H9 (cell line): ENCODE measurements at regions not wholly inside any gene's neighbourhood (a gene's known extent, or its start where the extent isn't known, plus 50 kb on each side); places are given as distances from the start of the nearest gene placed in this dataset.

ENCODE experiments used
- DNase-seq: peaks from one replicate; pipeline ENCODE4 v3.0.0-alpha.2; 2017
- H2AFZ ChIP-seq: one replicate; pipeline ENCODE4 v1.6.1; 2013; ENCODE audit warnings: mild to moderate bottlenecking, low read length, control low read depth, moderate library complexity
- H2AK5ac ChIP-seq: 2 replicates; pipeline ENCODE4 v1.6.1; 2013; ENCODE audit warnings: low read length, control low read depth, mixed read lengths; ENCODE audit not compliant: insufficient read length
- H2BK120ac ChIP-seq: one replicate; pipeline ENCODE4 v1.6.1; 2013; ENCODE audit warnings: low read depth, mild to moderate bottlenecking, low read length, control low read depth, inconsistent platforms; ENCODE audit not compliant: poor library complexity, severe bottlenecking
- H2BK12ac ChIP-seq: 2 replicates; pipeline ENCODE4 v1.6.1; 2013; ENCODE audit warnings: low read length, control low read depth, mixed read lengths, low read depth; ENCODE audit not compliant: insufficient read length
- H2BK15ac ChIP-seq: 2 replicates; pipeline ENCODE4 v1.6.1; 2013; ENCODE audit warnings: low read depth, low read length, control low read depth
- H2BK20ac ChIP-seq: one replicate; pipeline ENCODE4 v1.6.1; 2013; ENCODE audit warnings: low read depth, mild to moderate bottlenecking, low read length, control low read depth, inconsistent platforms; ENCODE audit not compliant: poor library complexity, severe bottlenecking
- H2BK5ac ChIP-seq: 2 replicates; pipeline ENCODE4 v1.6.1; 2013; ENCODE audit warnings: low read length, control low read depth, mixed read lengths; ENCODE audit not compliant: insufficient read length
- H3K14ac ChIP-seq: 2 replicates; pipeline ENCODE4 v1.6.1; 2013; ENCODE audit warnings: low read length, control low read depth; ENCODE audit not compliant: insufficient read depth
- H3K18ac ChIP-seq: 2 replicates; pipeline ENCODE4 v1.6.1; 2013; ENCODE audit warnings: low read depth, mild to moderate bottlenecking, mixed read lengths, low read length, control low read depth; ENCODE audit not compliant: insufficient read length
- H3K23ac ChIP-seq: 2 replicates; pipeline ENCODE4 v1.6.1; 2013; ENCODE audit warnings: low read length, control low read depth, mixed read lengths, low read depth; ENCODE audit not compliant: insufficient read length
- H3K23me2 ChIP-seq: 2 replicates; pipeline ENCODE4 v1.6.1; 2013; ENCODE audit warnings: low read depth, mild to moderate bottlenecking, mixed read lengths, low read length, control low read depth; ENCODE audit not compliant: insufficient read length, poor library complexity, severe bottlenecking
- H3K27ac ChIP-seq: 2 replicates; pipeline ENCODE4 v1.5.1; 2013; ENCODE audit warnings: low read length, control low read depth, mixed read lengths, low read depth; ENCODE audit not compliant: insufficient read length
- H3K27me3 ChIP-seq: 2 replicates; pipeline ENCODE4 v1.6.1; 2013; ENCODE audit warnings: low read length, control low read depth, inconsistent platforms; ENCODE audit not compliant: insufficient read depth
- H3K4ac ChIP-seq: 2 replicates; pipeline ENCODE4 v1.6.1; 2013; ENCODE audit warnings: low read depth, mild to moderate bottlenecking, control low read depth, inconsistent platforms, low read length, moderate library complexity
- H3K4me1 ChIP-seq: 2 replicates; pipeline ENCODE4 v1.6.1; 2013; ENCODE audit warnings: low read length, control low read depth, inconsistent platforms; ENCODE audit not compliant: insufficient read depth
- H3K4me2 ChIP-seq: 2 replicates; pipeline ENCODE4 v1.6.1; 2013; ENCODE audit warnings: low read length, control low read depth, mixed read lengths; ENCODE audit not compliant: insufficient read length, insufficient read depth
- H3K56ac ChIP-seq: 2 replicates; pipeline ENCODE4 v1.6.1; 2013; ENCODE audit warnings: low read depth, mild to moderate bottlenecking, mixed read lengths, low read length, control low read depth; ENCODE audit not compliant: insufficient read length
- H3K79me1 ChIP-seq: 2 replicates; pipeline ENCODE4 v1.6.1; 2013; ENCODE audit warnings: low read depth, mild to moderate bottlenecking, moderate library complexity, low read length, control low read depth, inconsistent platforms; ENCODE audit not compliant: insufficient read depth, poor library complexity, severe bottlenecking
- H3K79me2 ChIP-seq: 2 replicates; pipeline ENCODE4 v1.6.1; 2013; ENCODE audit warnings: low read length, control low read depth, inconsistent platforms; ENCODE audit not compliant: insufficient read depth
- H3K9ac ChIP-seq: 2 replicates; pipeline ENCODE4 v1.6.1; 2013; ENCODE audit warnings: low read length, control low read depth, mixed read lengths; ENCODE audit not compliant: insufficient read length; ENCODE audit errors: extremely low read depth
- H3K9me3 ChIP-seq: one replicate; pipeline ENCODE4 v1.6.1; 2013; ENCODE audit warnings: low read depth, low read length, inconsistent platforms; ENCODE audit not compliant: control insufficient read depth
- H3T11ph ChIP-seq: one replicate; pipeline ENCODE4 v1.6.1; 2013; ENCODE audit warnings: mild to moderate bottlenecking, low read length, control low read depth, inconsistent platforms
- H4K20me1 ChIP-seq: one replicate; pipeline ENCODE4 v1.6.1; 2013; ENCODE audit not compliant: control insufficient read depth, insufficient read length, insufficient read depth
- H4K5ac ChIP-seq: 2 replicates; pipeline ENCODE4 v1.6.1; 2013; ENCODE audit warnings: low read depth, mild to moderate bottlenecking, mixed read lengths, low read length, control low read depth; ENCODE audit not compliant: insufficient read length
- H4K8ac ChIP-seq: replicated peaks from 2 replicates; pipeline ENCODE4 v1.6.1; 2013; ENCODE audit warnings: low read length, control low read depth, mixed read lengths, low read depth; ENCODE audit not compliant: insufficient read length
- H4K91ac ChIP-seq: 2 replicates; pipeline ENCODE4 v1.6.1; 2013; ENCODE audit warnings: low read depth, mild to moderate bottlenecking, moderate library complexity, mixed read lengths, low read length, control low read depth; ENCODE audit not compliant: insufficient read length
- H3K27ac Mint-ChIP-seq, 3 experiments: 2 replicates in 2 of 3; 3 replicates in 1 of 3; pipeline ENCODE4 v1.8.0; 2020 to 2021; ENCODE audit warnings: mixed read lengths in 3 of 3, mild to moderate bottlenecking in 1 of 3, moderate library complexity in 1 of 3
- H3K27me3 Mint-ChIP-seq: 2 replicates; pipeline ENCODE4 v1.8.0; 2021; ENCODE audit warnings: low read depth, mild to moderate bottlenecking, moderate library complexity, mixed read lengths
- H3K36me3 Mint-ChIP-seq, 3 experiments: 2 replicates in 2 of 3; 3 replicates in 1 of 3; pipeline ENCODE4 v1.8.0; 2020 to 2021; ENCODE audit warnings: low read depth in 3 of 3, mixed read lengths in 3 of 3; ENCODE audit not compliant: insufficient read depth in 1 of 3
- H3K4me1 Mint-ChIP-seq, 2 experiments: 2 replicates each; pipeline ENCODE4 v1.8.0; 2020; ENCODE audit warnings: mixed read lengths in 2 of 2
- H3K4me3 Mint-ChIP-seq, 2 experiments: 2 replicates in 1 of 2; 3 replicates in 1 of 2; pipeline ENCODE4 v1.8.0; 2020 to 2021; ENCODE audit warnings: mild to moderate bottlenecking in 2 of 2, mixed read lengths in 2 of 2, moderate library complexity in 1 of 2
- H3K9me3 Mint-ChIP-seq, 2 experiments: 2 replicates in 1 of 2; 3 replicates in 1 of 2; pipeline ENCODE4 v1.8.0; 2020; ENCODE audit warnings: mild to moderate bottlenecking in 2 of 2, mixed read lengths in 2 of 2, moderate library complexity in 1 of 2
- TF ChIP-seq, protein P1 (sequence below): fragments of 200-600 bp; sonication (generic); conservative IDR thresholded peaks from 3 replicates; pipeline ENCODE4 v1.8.0; 2021; ENCODE audit warnings: antibody characterized with exemption, mild to moderate bottlenecking

DNA sequence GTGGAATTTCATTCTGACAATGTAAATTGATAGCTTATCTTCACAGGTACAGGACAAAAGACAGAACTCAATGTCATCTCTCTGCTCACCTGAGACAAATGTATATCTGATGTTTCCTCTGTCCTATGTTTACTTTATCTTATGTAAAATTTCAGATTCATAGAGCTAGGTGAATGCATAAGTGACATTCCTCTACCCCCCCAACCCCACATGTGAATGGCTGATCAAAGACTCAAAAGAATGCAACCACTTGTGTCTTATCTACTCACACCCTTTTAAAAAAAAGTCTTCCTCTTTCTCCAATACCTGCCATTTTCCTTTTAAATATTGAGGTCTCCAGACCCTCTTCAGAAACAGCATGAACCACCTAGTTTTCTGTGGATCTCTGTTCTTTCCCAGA lies 736.6 kb upstream of the SEL1L start:
- Histone ChIP-seq H2BK15ac (no peak overlapping the region), H3K4me2 (no peak overlapping the region), H3K79me1 (no peaks in the 10 kb centered on the region), H3K18ac (no peak overlapping the region), H2BK120ac (no peak overlapping the region), H2BK12ac (no peak overlapping the region), H3K4me1 (no peaks in the 10 kb centered on the region), H3K27me3 (no peaks in the 10 kb centered on the region), H2BK5ac (no peak overlapping the region), H3K9me3 (no peaks in the 10 kb centered on the region), H3K23me2 (no peaks in the 10 kb centered on the region), H3T11ph (no peak overlapping the region), H3K4ac (no peak overlapping the region), H4K5ac (no peak overlapping the region), H2AFZ (no peak overlapping the region), H2AK5ac (no peak overlapping the region), H2BK20ac (no peak overlapping the region), H4K8ac (no peak overlapping the region), H3K9ac (no peak overlapping the region), H3K27ac (no peak overlapping the region), H4K91ac (no peak overlapping the region), H4K20me1 (no peaks in the 10 kb centered on the region), H3K79me2 (no peaks in the 10 kb centered on the region), H3K14ac (no peak overlapping the region), H3K56ac (no peak overlapping the region), H3K23ac (no peak overlapping the region)
- Mint-ChIP-seq H3K4me3 (no peak overlapping the region), H3K9me3 (no peaks in the 10 kb centered on the region), H3K27me3 (no peaks in the 10 kb centered on the region), H3K4me1 (peaks cover 19% of the 10 kb centered on the region in 2 experiments), H3K36me3 (no peaks in the 10 kb centered on the region; a peak in 1 of 7 replicates), H3K27ac (no peak overlapping the region)
- no peak for DNase-seq
- TF ChIP-seq, protein P1, sequence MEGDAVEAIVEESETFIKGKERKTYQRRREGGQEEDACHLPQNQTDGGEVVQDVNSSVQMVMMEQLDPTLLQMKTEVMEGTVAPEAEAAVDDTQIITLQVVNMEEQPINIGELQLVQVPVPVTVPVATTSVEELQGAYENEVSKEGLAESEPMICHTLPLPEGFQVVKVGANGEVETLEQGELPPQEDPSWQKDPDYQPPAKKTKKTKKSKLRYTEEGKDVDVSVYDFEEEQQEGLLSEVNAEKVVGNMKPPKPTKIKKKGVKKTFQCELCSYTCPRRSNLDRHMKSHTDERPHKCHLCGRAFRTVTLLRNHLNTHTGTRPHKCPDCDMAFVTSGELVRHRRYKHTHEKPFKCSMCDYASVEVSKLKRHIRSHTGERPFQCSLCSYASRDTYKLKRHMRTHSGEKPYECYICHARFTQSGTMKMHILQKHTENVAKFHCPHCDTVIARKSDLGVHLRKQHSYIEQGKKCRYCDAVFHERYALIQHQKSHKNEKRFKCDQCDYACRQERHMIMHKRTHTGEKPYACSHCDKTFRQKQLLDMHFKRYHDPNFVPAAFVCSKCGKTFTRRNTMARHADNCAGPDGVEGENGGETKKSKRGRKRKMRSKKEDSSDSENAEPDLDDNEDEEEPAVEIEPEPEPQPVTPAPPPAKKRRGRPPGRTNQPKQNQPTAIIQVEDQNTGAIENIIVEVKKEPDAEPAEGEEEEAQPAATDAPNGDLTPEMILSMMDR = no peak
